GM23248 (cell line): ENCODE measurements at regions not wholly inside any gene's neighbourhood (a gene's known extent, or its start where the extent isn't known, plus 50 kb on each side); places are given as distances from the start of the nearest gene placed in this dataset.

Experiments used
- EZH2 ChIP-seq: fragments of 200-600 bp; sonication (generic); IDR thresholded peaks from 2 replicates; pipeline ENCODE4 v1.6.1; 2018; ENCODE audit warnings: antibody characterized with exemption, mild to moderate bottlenecking; ENCODE audit not compliant: insufficient read depth, poor library complexity, severe bottlenecking
- EZH2phosphoT487 ChIP-seq: fragments of 200-600 bp; sonication (generic); IDR thresholded peaks from 2 replicates; pipeline ENCODE4 v1.6.1; 2018; ENCODE audit warnings: antibody characterized with exemption, moderate library complexity, mild to moderate bottlenecking, low read depth; ENCODE audit not compliant: insufficient read depth

- TF ChIP-seq EZH2 (no peak), EZH2phosphoT487 (no peak)
Observed at GRCh38 chr18:26696786-26697185, 148.4 kb upstream of the KCTD1 start.
